HT1080 (cell line): ENCODE measurements at regions not wholly inside any gene's neighbourhood (a gene's known extent, or its start where the extent isn't known, plus 50 kb on each side); places are given as distances from the start of the nearest gene placed in this dataset. TPM values are rescaled to one million over a fixed set of nuclear protein-coding genes. Genes with fewer than 3 reads are reported as not detected.

Source experiments
- DNase-seq: peaks from one replicate; pipeline ENCODE4 v3.0.0-alpha.2; 2015; ENCODE audit warnings: low read depth
- small RNA-seq: library from RNA; depleted of rRNA; stranded (forward); fragments of <200 nt; gene quantifications from one replicate; pipeline ENCODE3, GENCODE V24; 2014

GRCh38 chr15:70147778-70148177, 50.1 kb upstream of the TLE3 start:
- DNase-seq = no peak

Small RNA genes lying in the stretch of these regions (small RNA-seq; reads per million reads assigned to genes)
- gene RNU6-745P = not detected
